ENCODE measurements at regions not wholly inside any gene's neighbourhood (a gene's known extent, or its start where the extent isn't known, plus 50 kb on each side); places are given as distances from the start of the nearest gene placed in this dataset.
A peak's percentile ranks its signal among the peaks of the same experiment; 100 is the strongest.
"Not testable (repeated sequence)": the region's sequence is repeated elsewhere in the genome, so short reads cannot be mapped to it uniquely, and the experiment has no call there.

DNA sequence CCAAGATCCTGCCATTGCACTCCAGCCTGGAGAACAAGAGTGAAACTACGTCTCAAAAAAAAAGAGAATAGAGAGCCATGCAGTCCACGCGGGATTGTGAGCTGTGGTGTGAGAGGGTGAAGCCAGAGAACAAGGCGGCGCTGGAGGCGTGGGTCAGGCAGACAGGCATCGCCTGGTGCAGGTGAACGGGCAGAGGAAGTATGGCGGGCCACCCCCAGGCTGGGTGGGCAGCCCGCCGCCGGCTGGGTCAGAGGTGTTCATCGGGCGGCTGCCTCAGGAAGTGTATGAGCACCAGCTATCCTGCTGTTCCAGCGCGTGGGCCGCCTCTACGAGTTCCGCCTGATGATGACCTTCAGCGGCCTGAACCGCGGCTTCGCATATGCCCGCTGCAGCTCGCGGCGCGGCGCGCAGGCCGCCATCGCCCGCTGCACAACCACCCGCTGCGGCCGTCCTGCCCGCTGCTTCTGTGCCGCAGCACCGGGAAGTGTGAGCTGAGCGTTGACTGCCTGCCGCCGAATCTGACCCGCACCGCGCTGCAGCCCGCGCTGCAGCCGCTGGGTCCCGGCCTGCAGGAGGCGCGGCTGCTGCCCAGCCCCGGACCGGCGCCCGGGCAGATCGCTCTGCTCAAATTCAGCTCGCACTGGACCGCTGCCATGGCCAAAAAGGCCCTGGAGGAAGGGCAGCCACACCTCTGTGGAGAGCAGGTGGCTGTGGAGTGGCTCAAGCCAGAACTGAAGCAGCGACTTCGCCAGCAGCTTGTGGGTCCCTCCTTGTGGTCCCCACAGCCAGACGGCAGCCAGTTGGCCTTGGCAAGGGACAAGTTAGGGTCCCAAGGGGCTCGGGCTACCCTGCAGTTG is 95.5 kb upstream of the PLEKHM1 start:
- not testable (repeated sequence) for DNase-seq (ENCODE audit: low read depth)

DNA sequence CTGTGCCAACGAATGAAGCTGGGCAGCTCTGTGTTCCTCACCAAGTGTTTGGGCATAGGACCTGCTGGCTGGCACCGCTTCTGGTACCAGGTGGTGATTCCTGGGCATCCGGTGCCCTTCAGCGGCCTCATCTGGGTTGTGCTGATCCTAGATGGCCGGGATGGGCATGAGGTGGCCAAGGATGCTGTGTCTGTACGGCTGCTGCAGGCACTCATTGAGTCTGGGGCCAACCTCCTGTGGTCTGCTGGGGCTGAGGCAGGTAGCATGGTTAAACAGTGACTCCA is 96.1 kb upstream of the PLEKHM1 start:
- not testable (repeated sequence) for DNase-seq (ENCODE audit: low read depth)

GRCh38 chr17:45592433-45592923 is 102.0 kb upstream of the PLEKHM1 start:
- not testable (repeated sequence) for DNase-seq (ENCODE audit: low read depth)

GRCh38 chr17:45596347-45596746 is 105.8 kb upstream of the PLEKHM1 start:
- DNase-seq (ENCODE audit: low read depth): not testable (repeated sequence)

GRCh38 chr17:45600052-45601012 is 109.8 kb upstream of the PLEKHM1 start:
- DNase-seq (ENCODE audit: low read depth): not testable (repeated sequence)

DNA sequence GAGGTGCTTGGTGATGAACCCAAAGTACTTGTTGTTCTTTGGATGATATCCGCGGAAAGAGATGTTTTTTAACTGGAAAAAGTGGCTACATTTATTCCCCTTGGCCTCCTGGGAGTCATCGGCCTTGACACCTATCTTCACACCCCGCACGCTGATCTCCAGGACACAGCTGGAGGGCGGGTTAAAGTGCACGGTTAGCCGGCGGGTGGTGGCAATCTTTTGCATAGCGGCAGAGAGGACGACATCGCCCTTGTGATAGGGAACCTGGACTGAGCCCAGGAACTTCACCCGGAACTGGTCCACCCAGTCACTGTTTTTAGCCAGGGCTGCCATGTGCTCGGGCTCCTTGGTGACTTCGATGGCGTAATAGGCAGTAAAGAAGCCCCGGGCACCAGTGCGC is 110.5 kb upstream of the PLEKHM1 start:
- not testable (repeated sequence) for DNase-seq (ENCODE audit: low read depth)

DNA sequence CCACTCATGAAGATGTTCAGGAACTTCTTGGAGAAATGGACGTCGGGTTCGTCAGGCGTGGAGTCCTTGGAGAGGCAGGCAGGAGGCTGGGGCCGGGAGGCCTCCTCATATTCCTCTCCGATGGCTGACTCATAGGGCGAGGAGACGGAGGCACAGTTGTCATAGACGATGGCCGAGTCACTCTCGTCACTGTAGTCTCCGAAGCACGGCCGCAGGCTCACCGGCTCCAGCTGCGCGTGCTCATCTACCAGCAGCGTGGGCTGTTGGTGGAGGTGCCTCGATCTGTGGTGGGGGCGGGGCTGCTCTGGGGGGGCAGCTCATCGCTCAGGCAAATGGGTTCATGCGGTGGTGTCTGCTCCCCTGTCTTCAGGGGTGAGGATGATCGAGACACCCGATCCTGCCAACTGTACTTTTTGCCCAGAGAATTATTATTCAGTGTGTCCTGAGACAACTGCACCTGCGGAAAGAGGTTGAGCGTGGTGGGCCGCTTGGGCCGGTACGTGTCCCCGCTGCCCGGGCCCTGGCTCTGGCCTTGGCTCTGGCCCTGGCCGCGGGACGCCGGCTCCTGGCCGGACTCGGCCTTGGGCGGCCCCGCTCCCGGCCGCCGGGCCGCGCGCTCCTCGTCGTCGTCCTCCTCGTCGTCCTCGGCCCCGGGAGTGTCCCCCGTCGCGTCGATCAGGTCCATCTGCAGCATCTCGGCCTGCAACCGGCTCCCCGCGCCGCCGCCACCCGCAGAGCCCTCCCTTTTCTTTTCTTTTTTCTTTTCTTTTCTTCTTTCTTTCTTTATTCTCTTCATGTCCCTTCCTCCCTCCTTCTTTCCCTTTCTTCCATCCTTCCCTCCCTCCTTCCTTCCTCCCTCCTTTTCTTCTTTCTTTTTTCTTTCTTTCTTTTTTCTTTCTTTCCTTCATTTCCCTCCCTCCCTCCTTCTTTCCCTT is 111.4 kb upstream of the PLEKHM1 start:
- not testable (repeated sequence) for DNase-seq (ENCODE audit: low read depth)

- DNase-seq (ENCODE audit: low read depth): not testable (repeated sequence)
These were observed 115.2 kb upstream of the PLEKHM1 start for GRCh38 chr17:45605751-45606150.

GRCh38 chr17:45619984-45620405 is 129.5 kb upstream of the PLEKHM1 start:
- not testable (repeated sequence) for DNase-seq (ENCODE audit: low read depth)

GRCh38 chr17:45620468-45620867 is 129.9 kb upstream of the PLEKHM1 start:
- not testable (repeated sequence) for DNase-seq (ENCODE audit: low read depth)

GRCh38 chr17:45621087-45621486 is 130.6 kb upstream of the PLEKHM1 start:
- not testable (repeated sequence) for DNase-seq (ENCODE audit: low read depth)

- not testable (repeated sequence) for DNase-seq (ENCODE audit: low read depth)
These were observed 131.8 kb upstream of the PLEKHM1 start for GRCh38 chr17:45622295-45622694.

- DNase-seq (ENCODE audit: low read depth): no peak
These were observed 137.5 kb upstream of the PLEKHM1 start for GRCh38 chr17:45628019-45628418.

DNA sequence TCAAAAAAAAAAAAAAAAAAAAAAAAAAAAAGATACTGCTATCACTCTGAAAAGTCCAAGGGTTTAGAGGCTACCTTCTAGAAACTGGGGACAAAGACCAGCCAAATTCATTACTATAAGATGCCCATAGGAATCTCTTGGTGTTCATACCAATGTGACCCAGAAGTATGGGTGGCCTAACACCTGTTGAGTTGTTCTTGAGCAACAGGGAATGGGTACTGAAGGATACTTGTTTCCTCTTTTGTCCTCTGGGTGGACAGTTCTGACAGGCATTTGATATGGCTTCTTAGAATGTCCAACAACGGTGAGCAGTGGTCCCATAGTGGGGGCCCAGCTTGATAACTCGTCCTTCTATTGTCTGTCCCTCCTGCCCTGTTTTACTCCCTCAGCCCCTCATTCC is 141.4 kb upstream of the PLEKHM1 start:
- no peak for DNase-seq (ENCODE audit: low read depth)

- DNase-seq (ENCODE audit: low read depth): no peak
These were observed 144.7 kb upstream of the CRHR1 start for GRCh38 chr17:45639297-45639849.

DNA sequence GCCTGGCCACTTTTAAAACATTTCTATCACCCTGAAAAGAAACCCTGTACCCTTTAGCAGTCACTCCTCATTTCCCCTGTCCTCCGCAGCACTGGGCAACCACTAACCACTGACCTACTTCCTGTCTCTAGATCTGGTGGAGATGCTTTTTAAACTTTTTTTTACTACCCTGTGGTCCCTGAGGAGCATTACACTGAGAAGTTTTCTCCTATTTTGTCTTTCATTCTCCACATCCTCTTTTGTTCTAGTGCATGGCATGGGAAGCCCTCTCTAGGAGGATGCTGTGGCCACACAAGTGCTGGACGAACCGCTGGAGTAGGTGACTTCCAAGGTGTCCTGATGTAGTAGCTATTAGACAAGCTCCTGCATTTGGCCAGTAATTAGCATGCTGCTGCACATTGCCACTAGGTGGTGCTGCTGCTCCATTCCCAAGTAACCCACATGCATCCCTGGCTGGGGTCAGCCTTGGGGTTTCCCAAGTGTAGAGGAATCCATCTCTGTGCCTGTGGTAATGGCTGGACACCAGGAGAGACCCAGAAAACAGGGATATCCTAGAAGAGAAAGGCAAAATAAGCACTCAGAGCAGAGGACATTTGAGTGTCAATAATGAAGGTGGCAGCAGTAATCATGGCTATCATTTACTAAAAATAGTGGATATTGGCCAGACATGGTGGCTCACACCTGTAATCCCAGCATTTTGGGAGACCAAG is 143.8 kb upstream of the CRHR1 start:
- DNase-seq (ENCODE audit: low read depth): peak; percentile 68

- no peak for DNase-seq (ENCODE audit: low read depth)
These were observed 142.6 kb upstream of the CRHR1 start for GRCh38 chr17:45641541-45641940.

GRCh38 chr17:45643591-45643990 is 140.5 kb upstream of the CRHR1 start:
- no peak for DNase-seq (ENCODE audit: low read depth)

- DNase-seq (ENCODE audit: low read depth): not testable (repeated sequence)
These were observed 139.5 kb upstream of the CRHR1 start for GRCh38 chr17:45644637-45645036.

DNA sequence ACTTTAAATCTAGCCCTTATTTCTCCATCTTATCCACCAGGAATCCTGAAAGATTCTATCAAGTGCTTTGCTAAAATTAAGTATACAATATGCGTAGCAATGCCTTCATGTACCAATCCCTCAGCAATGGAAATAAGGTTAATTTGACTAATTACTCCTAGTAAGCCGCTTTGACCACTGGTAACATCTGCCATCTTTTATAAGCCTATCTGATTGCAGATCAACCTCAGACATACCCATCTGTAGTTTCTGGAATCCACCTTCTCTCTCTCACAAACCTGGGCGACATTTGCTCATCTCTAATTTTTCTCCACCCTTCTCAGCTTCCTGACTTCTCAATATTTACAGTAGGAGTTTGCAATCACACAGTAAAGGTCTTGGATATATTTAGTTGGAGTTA is 138.8 kb upstream of the CRHR1 start:
- DNase-seq (ENCODE audit: low read depth): no peak
